Epithelial cell of prostate (primary cell): ENCODE measurements at regions not wholly inside any gene's neighbourhood (a gene's known extent, or its start where the extent isn't known, plus 50 kb on each side); places are given as distances from the start of the nearest gene placed in this dataset.

ENCODE experiments used
- DNase-seq: peaks from one replicate; pipeline ENCODE4 v3.0.0-alpha.2; 2011; ENCODE audit warnings: low read depth, low spot score
- H3K27ac ChIP-seq: fragments of 450-650 bp; 2 replicates; pipeline ENCODE4 v1.5.1; 2017; ENCODE audit warnings: mild to moderate bottlenecking

DNA sequence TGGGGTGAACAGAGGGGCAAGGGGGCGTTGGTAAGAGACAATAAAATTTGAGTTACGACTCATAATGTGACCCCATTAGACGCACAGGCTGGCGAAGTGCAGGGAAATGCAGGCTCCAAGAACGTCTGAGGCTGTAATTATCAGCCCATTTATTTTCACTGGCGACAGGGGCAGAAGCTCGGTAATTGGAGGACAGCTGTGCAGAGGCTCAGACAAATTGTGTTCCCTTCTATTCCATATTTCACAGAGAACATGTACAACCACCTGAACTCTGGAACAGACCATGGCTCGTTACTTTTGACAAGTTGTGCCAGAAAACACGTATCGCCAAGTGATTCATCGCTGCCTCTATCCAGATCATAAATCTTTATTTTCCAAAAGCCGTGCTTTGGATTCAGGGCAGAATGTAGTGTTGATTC is 137.3 kb upstream of the FRMD4A start:
- H3K27ac ChIP-seq: no peak overlapping the region
- no peak for DNase-seq

DNA sequence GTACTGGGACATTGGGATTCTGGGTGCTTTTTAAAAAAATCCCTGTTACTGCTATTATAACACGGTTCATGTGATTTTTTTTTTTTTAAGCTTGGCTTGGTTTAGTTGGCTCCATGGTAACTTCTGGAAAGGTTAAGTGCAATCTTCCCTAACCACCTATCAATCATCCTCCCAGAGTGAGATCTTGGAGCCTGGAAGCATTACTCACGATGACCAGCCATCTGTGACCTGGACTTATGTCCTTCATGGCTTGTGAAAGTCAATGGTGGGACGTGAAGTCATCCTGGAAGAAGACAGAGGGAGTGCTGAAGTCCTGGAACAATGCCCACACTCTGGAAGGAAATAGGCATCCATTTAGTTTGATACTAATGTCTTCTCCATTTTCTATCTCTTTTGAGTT is 135.5 kb upstream of the FRMD4A start:
- DNase-seq: no peak
- no peak overlapping the region for H3K27ac ChIP-seq

DNA sequence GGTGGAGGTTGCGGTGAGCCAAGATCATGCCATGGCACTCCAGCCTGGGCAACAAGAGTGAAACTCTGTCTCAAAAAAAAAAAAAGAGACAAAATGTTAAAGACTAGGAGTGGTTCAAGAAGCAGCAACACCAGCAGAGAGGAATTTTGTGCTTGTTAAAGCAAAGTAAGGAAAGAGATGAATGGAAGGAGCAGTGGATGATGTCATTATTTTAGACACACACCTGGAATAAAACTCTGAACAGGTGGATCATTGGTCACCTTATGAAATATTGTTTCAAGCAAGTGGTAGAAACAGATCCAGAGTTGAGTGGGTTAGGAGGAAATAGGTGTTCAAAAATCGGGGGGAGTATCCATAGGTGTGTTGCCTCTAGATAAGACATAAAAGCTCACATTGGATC is 129.7 kb upstream of the FRMD4A start:
- no peak overlapping the region for H3K27ac ChIP-seq
- no peak for DNase-seq

DNA sequence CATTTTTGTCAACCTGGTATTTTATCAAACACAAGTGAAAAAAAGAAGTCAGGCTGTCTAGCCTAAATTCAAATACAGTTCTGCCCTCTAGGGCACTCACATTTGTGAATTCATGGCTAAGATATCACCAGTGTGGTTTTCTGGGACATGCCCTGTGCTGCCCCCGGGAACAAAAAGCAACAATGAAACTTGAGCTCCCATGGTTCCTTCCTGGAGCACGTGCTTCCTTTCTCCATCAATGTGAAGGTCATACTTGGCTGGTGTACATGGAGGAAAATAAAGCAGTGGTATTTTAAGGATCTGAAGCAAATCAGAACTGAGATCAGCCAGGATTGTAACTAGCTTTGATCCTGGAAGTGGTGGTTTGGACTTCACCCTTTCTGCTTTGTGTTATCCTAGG is 128.9 kb upstream of the FRMD4A start:
- DNase-seq: no peak
- no peak overlapping the region for H3K27ac ChIP-seq

DNA sequence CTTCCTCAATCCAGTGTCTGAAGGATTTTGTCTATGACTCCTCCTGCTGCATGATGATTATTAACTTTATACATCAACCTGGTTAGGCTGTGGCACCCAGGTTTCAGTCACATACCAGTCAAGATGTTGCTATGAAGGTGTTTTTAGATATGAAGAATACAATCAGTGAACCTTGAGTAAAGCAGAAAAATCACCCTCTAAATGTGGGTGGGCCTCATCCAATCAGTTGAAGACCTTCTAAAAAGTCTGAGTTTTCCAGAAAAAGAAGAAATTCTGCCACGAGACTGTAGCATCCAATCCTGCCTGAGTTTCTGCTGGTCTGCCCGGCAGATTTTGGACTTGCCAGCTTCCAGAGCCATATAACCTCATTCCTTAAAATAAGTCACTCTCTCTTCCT is 126.1 kb upstream of the FRMD4A start:
- H3K27ac ChIP-seq: no peak overlapping the region
- no peak for DNase-seq

DNA sequence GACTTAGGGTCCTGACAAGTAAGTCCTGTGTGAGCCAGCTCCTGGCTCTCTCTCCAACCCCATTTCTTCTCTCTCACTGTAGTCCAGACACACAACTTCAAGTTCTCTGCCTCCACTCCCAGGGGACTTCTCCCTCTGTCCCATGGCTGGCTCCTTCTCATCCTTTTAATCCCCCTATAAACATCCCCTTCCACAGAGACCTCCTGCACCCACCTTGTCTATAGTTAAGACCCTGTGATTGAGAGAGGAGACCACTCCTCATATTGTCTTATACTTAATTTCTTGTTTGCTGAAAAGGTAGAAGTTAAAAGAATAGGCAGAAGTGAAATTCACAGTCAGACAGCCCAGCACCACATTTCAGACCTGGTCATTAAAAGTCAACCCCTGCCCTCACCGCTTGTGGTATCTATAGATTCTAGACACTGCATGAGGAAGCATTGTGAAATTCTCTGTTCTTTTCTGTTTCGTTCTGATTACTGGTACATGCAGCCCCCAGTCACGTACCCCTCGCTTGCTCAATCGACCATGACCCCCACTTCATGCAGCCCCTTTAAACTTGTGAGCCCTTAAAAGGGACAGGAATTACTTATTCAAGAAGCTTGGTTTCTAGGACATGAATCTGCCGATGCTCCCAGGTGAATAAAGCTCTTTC is 125.6 kb upstream of the FRMD4A start:
- DNase-seq: no peak
- H3K27ac ChIP-seq: no peak overlapping the region

DNA sequence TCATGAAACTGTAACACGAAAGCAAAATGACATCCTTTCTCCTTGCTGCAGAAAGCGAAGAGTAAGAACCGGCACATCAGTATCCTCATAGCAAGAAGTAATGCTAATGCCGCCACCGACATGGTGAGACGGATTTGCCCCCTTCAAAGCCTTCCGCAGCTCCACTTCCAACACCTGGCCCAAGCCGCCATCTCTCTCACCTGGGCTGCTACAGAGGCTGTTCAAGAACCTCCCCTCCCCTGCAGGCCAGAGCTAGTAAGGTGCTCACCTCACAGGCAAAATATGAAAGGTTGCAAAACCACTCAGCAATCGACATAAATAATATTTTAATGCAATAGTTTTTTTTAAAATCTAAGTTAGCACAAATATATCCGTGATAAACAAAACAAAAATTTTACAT is 123.9 kb upstream of the FRMD4A start:
- no peak overlapping the region for H3K27ac ChIP-seq
- no peak for DNase-seq

DNA sequence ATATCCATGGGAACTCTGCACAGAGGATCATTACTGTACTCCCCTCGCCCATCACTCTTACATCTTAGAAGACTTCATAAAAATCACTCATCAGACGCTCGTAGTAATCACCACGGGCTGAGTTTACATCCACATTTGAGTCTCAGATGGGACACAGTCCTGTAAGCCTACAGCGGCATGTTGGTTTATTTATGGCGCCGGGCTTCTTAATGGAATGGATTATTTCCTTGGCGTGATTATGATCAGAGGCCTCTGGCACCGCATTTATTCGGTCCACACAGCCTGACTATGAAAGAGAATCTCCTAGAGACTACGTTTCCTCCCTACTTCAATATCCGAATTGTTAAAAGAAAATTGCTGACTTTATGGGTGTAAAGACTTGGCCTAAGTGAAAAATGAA is 123.5 kb upstream of the FRMD4A start:
- no peak for DNase-seq

DNA sequence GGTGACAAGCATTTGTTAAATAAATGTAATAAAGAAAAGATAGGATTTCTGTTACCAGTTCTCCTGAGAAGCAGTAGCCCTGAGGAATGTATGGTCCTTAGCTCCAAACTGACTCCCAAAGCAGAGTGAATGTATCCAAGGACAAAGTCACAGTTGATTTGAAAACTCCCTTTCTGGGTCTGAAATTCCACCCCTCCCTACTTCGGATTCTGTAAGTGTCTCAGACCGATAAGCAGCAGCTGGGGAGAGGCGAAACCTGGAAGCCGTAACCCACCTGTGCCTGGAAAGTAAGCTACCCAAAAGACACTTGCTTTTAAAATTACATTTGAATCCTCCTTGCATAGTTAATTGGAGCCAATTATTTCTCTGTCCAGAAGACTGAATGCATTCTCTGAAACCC is 122.9 kb upstream of the FRMD4A start:
- no peak overlapping the region for H3K27ac ChIP-seq
- no peak for DNase-seq

More for the DNA sequence above, 123.5 kb upstream of the FRMD4A start:
- H3K27ac ChIP-seq: no peak overlapping the region

DNA sequence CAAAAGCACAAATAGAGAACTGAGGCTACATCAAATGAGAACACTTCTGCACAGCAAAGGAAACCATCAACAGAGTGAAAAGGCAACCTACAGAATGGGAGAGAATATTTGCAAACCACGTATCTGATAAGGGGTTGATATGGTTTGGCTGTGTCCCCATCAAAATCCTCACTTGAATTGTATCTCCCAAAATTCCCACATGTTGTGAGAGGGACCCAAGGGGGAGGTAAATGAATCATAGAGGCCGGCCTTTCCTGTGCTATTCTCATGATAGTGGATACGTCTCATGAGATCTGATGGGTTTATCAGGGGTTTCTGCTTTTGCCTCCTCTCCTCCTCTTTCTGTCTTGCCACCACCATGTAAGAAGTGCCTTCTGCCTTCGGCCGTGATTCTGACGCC is 120.6 kb upstream of the FRMD4A start:
- DNase-seq: no peak
- H3K27ac ChIP-seq: no peak overlapping the region

DNA sequence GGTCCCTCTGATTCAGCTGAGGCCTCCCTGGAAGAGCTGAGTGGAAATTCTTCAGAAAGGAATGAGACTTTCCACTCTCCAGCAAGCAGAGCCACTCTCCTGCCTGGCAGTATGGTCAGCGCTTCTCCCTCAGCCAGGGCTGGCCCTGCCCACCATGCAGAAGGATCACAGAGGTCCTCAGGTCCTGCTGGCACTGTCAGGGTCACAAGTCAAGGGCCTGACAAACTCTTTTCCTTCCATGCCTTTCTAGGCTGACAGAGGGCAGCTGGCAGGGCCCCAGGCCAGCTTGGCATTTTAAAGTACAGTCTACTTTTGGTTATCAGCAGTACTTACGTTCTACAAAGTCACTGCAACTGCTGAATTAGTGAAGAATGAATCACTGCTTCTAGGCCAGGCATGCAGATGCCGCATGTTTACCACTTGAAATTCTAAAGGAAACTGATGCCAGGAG is 119.3 kb upstream of the FRMD4A start:
- DNase-seq: no peak
- H3K27ac ChIP-seq: no peak overlapping the region

DNA sequence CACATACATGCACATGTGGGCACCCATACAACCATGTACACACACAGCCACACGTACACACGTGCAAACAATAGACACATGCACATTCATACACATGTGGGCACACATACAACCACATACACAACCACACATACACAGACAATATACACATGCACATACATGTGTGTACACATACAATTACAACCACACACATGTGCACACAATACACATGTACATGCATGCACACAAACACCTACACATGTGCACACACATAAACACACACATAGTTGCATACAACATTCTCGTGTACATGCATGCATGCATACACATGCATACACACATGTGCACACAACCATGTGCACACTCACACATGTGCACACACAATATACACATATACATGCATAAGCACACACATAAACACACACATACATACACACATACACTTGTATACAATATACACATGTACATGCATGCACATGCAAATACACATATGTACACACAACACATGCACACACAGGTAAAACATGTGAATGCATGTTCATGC is 118.6 kb upstream of the FRMD4A start:
- no peak for DNase-seq
- no peak overlapping the region for H3K27ac ChIP-seq

DNA sequence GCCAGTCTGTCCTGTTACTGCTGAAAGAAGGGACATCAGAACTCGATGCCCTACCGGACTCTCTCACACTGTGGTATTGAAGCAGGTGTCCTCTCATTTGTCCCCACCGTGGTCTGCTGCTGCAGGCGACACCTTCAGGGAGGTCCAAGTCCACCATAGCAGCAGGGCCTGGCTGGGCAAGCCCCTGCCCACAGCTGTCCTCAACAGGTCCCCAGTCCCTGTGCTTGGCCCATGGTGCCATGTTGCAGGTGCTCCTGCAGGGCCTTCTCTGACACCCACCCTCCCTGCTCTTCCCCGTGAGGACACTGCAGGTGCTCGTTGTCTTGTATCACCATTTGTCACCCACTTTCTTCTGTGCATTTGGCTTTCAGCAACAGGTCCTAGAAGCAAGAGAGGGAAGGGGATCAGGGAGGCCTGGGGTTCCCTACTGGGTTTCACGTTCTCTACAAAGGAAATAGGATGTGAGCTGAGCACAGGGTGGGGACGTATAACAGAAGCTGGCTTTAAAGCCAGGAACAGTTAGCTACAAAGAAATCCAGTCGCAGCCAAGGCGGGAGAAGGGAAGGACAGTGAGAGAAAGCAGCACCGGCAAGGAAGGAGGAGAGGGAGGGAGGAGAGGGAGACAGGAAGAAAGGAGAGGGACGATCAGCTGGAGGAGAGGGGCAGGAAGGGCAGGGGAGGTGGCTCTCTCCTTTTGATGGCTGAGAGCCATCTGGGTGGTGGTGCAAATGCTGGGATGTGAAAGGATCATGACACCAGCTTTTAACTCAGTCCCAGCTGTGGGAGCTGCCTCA is 117.7 kb upstream of the FRMD4A start:
- H3K27ac ChIP-seq: no peak overlapping the region
- no peak for DNase-seq

DNA sequence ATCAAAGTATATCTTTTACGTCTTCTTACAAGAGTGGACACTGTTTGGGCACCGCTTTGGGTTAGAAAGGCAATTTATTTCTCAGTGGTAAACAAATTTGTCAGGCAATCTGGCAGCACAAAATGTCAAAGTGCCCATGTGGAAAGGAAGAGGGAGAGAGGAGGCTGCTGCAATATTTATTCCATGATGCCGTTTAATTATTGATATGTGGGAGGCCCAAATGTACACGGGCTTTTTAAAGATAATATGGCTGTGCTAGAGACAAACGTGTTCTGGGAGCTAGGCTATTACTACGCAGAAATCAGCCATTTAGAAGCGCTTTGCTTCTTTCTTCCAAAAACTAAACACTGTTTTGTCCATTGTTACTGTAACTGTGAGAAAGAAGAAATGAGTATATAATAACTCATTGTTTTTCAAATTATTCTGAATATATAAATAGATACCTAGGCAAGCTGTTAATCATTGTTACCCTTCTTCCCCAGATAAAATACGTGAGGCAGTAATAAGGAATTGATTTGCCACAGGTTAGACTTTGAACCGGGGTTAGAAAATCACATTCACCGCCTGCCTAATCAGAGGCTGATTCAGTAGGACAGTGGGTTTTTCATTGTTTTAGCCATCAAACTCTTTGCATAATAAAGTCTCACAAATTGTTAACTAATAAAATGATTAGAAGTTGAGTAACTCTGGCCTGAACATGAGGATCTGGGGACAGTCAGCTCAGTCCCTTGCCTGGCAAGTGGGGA is 116.5 kb upstream of the FRMD4A start:
- H3K27ac ChIP-seq: no peak overlapping the region
- DNase-seq: no peak

DNA sequence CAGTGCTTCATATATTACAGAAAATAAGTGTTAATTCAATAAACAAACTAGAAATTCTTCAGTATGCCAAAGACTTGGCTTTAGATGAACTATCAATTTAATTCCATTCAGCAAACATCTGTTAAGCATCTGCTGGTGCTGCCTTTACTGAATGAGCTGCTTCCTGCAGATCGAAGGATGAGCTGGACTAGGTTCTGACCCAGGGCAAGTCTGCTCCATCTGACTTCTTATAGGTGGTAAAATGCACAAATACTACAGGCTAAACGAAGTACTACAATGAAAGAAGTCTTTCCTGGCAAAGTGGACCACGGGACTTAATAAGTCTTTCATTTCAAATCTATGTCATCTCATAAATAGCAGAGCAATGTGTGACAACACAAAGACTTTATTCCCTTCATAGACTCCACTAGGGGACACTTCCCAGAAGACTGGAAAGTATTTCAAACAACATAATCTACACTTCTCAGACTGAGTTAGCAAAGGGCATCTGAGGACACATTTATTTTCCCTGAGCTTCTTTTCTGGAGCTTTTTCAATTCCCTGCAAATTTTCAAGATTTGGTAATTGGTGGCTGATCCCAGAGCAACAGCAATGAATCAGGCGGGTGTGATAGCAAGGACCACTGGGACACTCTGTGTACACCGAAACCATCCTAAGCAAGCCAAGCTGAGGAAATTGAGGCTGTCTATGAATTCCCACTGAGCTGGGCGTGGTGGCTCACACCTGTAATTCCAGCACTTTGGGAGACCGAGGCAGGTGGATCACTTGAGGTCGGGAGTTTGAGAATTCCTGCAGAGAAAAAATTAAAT is 108.9 kb upstream of the FRMD4A start:
- DNase-seq: no peak

DNA sequence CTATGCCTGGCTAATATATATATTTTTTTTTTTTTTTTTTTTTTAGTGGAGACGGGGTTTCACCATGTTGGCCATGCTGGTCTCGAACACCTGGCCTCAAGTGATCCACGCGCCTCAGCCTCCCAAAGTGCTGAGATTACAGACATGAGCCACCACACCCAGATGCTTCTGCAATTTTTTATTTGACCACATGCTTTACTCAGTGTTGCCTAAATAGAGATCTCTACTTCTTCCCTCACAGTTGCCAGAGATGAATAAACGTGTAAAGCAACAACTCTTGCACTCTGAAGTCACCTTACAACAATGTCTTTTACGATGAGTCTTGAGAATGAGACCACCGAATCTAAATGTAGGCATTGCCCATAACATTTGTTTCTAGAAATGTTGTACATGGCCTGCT is 107.9 kb upstream of the FRMD4A start:
- no peak overlapping the region for H3K27ac ChIP-seq
- DNase-seq: no peak

More for the DNA sequence above, 108.9 kb upstream of the FRMD4A start:
- H3K27ac ChIP-seq: no peak overlapping the region

DNA sequence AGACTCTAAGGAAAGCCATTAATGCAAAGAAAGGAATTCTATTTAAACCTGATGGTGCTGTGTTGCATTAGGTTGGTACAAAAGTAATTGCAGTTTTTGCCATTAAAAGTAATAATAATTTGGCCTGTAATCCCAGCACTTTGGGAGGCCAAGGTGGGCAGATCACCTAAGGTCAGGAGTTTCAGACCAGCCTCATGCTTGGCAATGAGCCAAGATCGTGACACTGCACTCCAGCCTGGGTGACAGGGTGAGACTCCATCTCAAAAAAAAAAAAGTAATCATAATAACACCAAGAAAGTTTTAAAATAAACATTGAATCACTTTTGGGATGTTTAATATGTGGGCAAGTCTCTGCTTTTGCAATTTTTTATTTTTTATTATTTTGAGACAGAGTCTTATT is 107.3 kb upstream of the FRMD4A start:
- no peak overlapping the region for H3K27ac ChIP-seq
- no peak for DNase-seq

DNA sequence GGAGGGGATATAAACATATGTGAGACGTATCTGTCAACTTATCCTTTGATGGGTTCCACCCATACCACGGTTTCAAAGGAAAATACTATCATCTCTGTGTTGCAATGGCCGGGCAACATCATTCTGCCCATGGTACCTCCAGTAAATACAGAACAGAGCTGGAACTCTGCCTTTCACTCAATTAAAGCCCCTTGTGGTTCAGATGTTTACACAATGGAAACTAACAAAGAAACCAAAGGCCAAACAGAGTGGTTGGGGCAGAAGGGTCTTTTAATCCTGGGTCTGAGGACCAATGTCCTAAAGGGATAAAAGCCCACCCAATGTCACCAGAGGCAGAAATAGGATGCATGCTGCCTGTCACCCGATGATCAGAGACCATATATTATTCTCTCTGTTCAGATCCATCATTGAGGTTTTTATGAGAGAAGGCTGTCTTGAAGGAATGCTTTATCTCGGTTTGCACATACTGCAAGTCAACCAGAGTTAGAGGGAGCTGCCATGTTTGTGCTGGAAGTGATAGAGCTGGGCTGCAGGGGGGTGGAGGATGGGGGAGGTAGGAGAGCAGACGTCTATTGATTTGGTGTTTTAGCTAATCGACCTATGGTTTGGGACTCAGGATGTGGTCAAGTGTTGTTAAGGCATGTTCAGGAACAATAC is 105.4 kb upstream of the FRMD4A start:
- no peak for DNase-seq
- H3K27ac ChIP-seq: no peak overlapping the region

DNA sequence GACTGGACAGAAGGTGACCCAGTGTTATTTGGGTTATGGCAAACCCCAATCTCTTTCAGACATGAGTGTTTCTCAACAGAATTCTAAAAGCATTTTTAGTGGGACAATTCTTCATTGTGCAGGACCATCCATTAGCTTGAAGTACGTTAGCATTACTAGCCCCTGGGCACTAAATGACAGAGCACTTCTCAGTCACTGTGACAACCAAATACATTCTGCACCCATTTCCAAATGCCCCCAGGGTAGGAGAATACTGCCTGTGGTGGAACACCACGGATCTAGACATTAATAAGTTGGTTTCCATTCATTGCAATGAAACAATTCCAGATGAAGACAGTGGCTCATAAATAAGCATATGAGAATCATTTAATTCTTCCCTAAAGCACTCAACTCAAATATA is 102.4 kb upstream of the FRMD4A start:
- no peak overlapping the region for H3K27ac ChIP-seq
- DNase-seq: no peak

DNA sequence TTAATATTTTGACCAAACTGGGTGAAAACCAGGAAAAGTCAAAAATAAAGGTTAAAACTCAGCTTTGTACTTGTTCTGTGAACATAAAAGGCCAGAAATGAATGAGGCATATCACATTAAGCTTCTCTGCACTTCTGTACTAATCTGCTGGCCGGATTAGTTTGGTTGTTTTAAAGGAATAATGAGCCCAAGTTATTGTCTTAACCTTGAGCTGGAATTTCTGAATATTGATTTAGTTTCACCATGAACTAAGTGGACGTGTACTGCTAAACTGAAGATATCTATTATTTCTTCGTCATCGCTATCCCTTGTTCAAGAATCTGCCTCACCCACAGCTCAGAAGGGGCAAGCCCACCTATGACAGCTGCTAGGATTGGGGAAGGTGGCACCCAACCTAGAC is 101.1 kb upstream of the FRMD4A start:
- DNase-seq: no peak

More for the DNA sequence above, 101.1 kb upstream of the FRMD4A start:
- H3K27ac ChIP-seq: no peak overlapping the region
